RKO (cell line): ENCODE measurements at regions not wholly inside any gene's neighbourhood (a gene's known extent, or its start where the extent isn't known, plus 50 kb on each side); places are given as distances from the start of the nearest gene placed in this dataset.
"Not testable (repeated sequence)": the region's sequence is repeated elsewhere in the genome, so short reads cannot be mapped to it uniquely, and the experiment has no call there.

Source experiments
- DNase-seq: peaks from one replicate; pipeline ENCODE4 v3.0.0-alpha.2; 2016; ENCODE audit warnings: low spot score

DNA sequence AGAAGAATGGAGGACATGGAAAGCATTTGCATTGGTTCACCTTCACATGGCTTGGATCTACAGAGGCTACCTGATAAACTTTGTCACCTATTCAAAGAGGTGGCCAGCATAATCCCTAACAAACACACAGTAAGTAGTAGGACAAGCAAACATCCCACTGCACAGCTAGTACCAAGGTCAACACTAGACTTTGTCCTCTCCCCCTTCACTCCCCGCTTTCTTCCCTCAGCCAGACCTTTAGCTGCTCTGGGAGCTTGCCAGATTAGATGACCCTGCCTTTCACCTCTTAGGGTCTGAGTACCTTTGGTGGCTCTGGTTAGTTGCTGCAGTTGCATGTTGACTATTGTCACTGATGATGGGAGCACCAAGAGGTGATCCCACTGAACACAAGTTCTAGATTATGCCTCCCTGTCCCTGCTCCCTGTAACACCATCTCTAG lies 211.3 kb downstream of the CCDC74A start:
- not testable (repeated sequence) for DNase-seq

GRCh38 chr2:131753640-131754561 lies 226.2 kb downstream of the CCDC74A start:
- DNase-seq, result no peak

DNA sequence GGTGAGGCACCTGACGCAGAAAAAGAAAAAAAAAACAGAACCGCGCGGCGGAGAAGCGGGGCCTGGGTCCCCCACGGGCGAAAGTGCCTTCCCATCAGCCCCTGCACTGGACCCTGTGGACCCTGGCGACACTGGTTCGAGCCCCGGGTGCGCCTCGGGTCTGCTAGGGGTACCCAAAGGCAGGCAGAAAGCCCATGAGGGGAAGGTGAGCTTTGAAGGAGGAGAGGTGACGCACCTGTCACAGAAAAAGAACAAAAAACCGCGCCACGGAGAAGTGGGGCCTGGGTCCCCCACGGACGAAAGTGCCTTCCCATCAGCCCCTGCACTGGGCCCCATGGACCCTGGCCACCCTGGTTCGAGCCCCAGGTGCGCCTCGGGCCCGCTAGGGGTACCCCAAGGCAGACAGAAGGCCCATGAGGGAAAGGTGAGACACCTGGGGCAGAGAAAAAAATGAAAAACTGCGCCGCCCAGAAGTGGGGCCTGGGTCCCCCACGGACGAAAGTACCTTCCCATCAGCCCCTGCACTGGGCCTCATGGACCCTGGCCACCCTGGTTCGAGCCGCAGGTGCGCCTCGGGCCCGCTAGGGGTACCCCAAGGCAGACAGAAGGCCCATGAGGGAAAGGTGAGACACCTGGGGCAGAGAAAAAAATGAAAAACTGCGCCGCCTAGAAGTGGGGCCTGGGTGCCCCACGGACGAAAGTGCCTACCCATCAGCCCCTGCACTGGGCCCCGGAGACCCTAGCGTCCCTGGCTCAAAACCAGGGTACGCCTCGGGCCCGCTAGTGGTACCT lies 227.4 kb downstream of the CCDC74A start:
- no peak for DNase-seq

DNA sequence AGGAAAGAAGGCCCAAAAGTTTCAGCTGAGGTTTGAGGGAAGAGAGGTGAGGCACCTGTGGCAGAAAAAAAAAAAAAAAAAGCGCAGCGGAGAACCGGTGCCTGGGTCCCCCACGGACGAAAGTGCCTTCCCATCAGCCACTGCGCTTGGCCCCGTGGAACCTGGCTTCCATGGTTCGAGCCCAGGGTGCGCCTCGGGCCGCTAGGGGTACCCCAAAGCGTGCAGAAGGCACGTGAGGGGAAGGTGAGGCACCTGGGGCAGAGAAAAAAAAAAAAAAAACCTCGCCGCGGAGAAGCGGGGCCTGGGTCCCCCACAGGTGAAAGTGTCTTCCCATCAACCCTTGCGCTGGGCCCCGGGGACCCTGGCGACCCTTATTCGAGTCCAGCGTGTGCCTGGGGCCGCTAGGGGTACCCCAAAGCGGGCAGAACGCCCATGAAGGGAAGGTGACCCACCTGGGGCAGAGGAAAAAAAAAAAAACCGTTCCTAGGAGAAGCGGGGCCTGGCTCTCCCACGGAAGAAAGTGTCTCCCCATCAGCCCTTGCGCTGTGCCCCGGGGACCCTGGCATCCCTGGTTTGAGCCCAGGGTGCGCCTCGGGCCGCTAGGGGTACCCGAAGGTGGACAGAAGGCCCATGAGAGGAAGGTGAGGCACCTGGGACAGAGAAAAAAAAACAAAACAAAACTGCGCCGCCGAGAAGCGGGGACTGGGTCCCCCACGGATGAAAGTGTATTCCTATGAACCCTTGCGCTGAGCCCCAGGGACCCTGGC lies 228.6 kb downstream of the CCDC74A start:
- no peak for DNase-seq

GRCh38 chr2:131758941-131759340 lies 231.3 kb downstream of the CCDC74A start:
- DNase-seq, result not testable (repeated sequence)

DNA sequence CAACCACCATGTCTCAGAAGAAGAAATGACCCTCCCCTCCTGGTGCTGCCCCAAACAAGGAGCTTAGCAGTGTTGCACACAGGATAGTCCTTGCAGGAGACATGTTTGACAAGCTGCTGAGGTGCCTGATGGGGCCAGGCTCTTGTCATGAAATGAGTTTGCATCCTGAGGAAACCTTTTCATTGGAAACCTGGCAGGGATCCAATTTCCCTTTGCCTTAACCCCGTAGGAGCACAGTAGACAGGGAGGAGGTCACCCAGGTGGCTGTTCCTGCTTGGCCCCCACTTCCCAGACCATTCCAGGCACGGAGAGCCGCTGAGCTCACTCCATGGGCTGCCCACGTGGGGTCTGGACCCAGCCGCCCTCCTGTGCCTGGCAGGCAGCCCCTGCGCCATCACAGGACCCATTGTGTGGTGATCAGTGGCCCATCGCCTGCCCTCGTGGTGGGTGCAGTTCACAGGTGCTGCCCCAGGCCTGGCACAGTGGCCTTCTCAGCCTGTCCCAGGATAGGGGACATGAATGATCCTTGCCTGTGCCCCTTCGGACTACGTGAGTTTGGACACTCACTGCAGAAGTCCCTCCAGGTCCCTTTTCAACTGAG lies 247.4 kb downstream of the CCDC74A start:
- DNase-seq, result not testable (repeated sequence)

GRCh38 chr2:131775903-131776506 lies 248.3 kb downstream of the CCDC74A start:
- not testable (repeated sequence) for DNase-seq

DNA sequence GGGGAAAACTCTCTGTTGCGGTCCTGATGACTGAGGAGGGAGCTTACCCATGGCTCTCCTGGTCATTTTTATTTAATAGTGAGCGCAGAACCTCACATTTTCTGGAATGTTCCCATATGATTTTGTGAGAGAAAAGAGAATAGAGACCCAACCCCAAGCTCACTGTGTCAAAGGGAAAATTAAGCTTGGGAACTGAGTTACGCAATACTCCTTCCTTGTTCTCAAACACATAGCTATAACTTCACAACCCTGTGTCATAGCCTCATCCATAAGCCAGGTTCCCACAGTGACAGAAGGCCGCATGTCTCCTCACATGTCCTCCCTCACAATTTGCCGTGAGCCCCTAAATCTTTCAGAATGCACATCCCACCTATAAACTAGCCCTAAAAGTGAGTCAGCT lies 252.8 kb downstream of the CCDC74A start:
- not testable (repeated sequence) for DNase-seq

DNA sequence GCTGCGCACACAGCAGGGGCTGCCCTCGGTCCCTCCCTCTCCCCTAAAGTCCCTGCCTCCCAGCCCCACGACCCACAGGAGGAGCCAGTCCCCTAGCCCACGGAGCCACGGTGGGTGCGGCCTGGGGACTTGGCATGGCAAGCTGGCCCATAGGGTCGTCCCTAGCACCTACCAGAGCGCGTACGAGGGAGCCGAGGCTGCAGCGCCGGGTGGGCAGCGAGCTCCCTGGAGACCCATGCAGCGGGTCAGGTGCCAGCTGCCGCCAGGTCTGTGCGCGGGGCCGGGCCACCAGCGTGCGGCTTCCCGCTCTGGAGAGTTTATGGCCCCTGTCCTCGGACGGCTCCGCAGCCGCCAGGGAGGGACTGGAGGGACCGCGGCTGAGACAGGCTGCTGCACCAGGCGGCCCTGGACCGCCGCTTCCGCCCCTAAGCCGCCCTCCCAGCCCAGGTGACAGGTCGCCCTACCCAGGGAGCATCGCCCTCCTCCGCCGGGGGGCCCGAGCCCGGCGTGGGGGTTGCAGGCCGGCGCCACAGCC lies 273.6 kb downstream of the CCDC74A start:
- no peak for DNase-seq

DNA sequence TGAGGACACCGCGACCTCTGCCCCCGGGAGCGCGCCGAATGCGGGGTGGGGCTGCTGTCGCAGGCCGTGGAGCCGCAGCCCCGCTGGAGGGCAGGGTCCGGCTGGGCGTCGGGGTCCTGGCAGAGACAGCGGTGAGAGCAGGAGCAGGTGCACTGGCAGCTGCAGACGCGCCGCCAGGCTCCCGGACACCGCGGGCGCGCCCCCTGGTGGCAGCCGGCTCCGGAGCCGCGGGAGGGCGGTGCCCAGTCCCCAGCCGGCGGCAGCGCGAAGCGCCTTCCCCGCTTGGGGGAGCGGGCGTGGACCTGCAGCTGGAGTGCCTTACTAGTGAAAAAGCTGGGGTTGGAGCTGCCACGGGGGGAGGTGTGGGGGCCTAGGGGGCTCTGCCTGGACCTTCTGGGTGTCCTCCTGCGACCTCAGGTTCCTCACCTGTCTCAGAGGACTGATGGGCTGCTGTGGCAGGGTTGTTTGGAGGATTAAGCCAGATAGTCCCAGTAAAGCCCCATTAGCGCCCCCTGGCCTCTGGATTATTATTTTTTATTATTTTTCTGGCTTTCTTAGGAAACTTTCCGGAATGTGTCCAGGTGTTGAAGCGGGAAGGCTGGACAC lies 274.2 kb downstream of the CCDC74A start:
- DNase-seq, result not testable (repeated sequence)

GRCh38 chr2:131802351-131802836 lies 274.7 kb downstream of the CCDC74A start:
- DNase-seq, result not testable (repeated sequence)

GRCh38 chr2:131803237-131803636 lies 275.5 kb downstream of the CCDC74A start:
- not testable (repeated sequence) for DNase-seq

DNA sequence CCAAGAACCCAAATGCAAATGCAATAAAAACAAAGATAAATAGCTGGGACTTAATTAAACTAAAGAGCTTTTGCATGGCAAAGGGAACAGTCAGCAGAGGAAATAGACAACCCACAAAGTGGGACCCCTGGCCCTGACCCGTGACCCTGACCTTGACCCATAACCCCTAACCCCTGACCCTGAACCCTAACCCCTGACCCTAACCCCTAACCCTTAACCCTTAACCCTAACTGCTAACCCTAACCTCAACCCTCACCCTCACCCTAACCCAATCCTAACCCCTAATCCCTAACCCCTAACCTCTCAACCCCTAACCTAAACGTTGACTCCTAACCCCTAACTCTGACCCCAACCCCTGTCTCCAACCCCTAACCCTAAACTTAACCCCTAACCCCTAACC lies 284.9 kb downstream of the CCDC74A start:
- DNase-seq, result not testable (repeated sequence)

- not testable (repeated sequence) for DNase-seq
Measured at GRCh38 chr2:131813378-131813777, 285.7 kb downstream of the CCDC74A start.

DNA sequence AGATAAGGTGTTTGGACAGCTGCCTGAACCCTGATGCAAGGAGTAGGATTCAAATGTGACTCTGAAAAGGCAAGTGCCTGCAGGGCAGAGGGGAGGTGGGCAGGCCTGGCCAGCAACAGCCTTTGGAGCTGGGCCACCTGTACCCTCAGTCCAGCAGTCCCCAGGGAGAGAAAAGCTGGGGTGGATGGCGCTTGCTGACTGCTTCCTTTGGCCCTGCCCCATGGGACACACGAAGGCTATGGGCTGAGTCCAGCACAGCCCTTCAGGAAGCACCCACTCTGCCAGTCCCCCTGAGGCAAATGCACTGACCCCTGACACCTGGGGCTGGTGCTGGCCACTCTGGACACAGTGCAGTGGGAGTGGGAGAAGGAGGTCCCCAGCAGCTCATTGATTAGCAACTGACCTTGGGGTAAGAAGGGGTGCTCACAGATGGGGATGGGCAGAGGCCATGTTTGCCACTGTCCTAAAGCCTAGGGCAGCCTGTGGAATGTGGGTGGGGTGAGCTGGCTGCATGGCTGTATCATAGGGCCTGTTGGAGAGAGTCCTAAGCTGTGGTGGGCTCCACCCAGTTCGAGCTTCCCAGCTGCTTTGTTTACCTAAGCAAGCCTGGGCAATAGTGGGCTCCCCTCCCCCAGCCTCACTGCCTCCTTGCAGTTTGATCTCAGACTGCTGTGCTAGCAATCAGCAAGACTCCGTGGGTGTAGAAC lies 290.7 kb downstream of the CCDC74A start:
- not testable (repeated sequence) for DNase-seq

DNA sequence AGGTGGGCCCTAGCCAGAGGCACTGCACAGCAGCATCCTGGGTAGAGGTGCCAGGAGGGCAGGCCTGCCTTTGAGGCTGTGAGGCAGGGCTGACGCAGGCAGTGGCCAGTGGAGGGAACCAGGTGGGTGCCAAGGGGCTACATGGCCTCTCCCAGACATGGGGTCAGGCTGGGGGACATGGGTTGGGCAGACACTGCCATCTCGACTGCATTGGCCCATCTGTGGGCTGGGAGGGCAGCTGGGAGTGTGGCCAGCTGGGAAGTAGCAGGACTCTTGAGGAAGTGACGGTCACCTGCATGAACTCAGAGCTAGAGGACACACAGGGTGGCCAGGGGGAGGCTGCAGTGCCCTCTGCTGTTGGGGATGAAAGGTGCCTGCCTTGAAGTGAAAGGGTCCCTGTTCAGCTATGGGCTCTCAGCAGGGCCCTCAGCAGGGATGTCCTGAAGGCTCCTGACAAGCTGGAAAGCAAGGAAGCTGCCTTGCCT lies 294.6 kb downstream of the CCDC74A start:
- not testable (repeated sequence) for DNase-seq

DNA sequence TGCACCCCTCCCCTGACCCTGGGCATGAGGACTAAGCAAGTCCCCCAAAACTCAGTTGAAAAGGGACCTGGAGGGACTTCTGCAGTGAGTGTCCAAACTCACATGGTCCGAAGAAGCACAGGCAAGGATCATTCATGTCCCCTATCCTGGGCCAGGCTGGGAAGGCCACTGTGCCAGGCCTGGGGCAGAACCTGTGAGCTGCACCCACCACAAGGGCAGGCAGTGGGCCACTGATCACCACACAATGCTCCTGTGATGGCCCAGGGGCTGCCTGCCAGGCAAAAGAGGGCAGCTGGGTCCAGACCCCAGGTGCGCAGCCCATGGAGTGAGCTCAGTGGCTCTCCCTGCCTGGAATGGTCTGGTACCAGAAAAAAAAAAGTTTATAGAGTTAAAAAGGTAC lies 295.4 kb downstream of the CCDC74A start:
- DNase-seq, result not testable (repeated sequence)

DNA sequence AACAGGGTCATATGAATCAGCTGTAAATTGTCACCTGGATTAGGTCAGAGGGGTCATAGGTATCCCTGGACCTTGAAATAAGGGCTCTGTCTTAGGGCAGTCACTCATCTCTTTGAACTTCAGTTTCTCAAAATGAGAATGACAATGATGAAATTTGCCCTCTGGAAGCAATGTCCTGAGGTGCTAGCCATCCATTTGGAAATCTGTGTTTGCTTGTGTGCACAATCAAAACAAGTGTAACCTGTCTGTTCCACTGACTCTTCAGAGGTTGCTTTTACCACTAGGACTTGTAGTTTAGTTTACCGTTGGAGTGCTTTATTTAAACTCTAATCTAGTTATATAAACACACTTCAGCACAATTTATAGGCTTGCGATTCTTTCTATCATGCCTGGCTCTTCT lies 297.3 kb downstream of the CCDC74A start:
- DNase-seq, result not testable (repeated sequence)

DNA sequence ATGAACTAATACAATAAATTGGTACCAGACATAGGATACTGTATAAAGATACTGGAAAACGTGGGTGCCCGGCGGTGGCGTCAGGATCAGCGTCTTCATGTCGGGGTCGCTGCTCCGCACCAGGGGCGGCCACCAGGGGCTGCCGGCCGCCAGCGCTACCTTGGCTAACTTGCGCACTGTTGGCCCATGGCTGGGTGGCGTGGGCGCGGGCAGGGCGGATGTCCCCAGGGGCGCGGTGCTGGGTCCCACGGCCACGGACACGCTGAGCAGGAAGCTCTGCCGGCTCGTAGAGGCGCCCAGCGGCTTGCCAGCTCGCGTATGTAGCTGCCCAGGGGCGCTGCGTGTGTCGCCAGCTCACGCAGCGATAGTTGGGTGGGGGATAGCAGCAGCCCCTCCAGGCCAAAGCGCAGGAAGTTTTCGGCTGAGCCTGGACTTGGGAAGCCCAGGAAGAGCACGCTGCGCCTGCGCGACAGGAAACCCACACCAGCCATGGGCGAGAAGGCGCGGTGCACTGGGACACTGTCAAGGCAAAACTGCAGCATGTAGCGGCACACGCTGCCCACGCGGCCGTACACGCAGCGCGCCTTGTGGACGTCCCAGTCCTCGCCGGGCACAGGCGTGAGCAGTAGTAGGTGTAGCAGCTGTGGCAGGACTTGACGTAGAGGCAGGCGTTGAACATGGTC lies 299.9 kb downstream of the CCDC74A start:
- no peak for DNase-seq
